HG03175 (cell line): ENCODE measurements at regions not wholly inside any gene's neighbourhood (a gene's known extent, or its start where the extent isn't known, plus 50 kb on each side); places are given as distances from the start of the nearest gene placed in this dataset.

Source experiments
- ATAC-seq: cut with Tn5 transposase; IDR thresholded peaks from one replicate; pipeline ENCODE4 v1.9.1; 2021; ENCODE audit warnings: mild to moderate bottlenecking, moderate library complexity; ENCODE audit not compliant: unreplicated experiment

- no peak for ATAC-seq
These were observed 304.1 kb downstream of the MCTP2 start for GRCh38 chr15:94535298-94536048.

- no peak for ATAC-seq
These were observed 305.2 kb downstream of the MCTP2 start for GRCh38 chr15:94536549-94536948.

- ATAC-seq: no peak
These were observed 306.9 kb downstream of the MCTP2 start for GRCh38 chr15:94538280-94538679.

DNA sequence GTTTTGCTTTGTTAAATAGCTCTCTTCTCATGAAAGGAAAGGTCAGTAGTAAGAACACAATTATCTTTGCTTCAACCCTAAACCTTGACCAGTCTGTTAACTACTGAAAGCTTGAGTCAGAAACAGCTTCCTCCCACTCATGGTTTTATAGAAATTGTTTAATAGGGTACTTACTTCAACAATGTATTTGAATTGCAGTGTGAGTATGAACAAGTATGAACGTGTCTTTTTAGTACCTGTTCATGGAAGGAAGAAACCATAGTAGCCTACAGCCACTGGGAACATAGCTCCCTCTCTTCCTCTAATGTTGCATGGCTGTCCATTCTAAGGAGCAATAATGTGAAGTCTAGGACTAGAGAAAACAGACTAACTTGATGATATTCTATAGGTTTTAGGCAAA is 311.0 kb downstream of the MCTP2 start:
- ATAC-seq: no peak

GRCh38 chr15:94546808-94547207 is 315.4 kb downstream of the MCTP2 start:
- ATAC-seq: no peak

DNA sequence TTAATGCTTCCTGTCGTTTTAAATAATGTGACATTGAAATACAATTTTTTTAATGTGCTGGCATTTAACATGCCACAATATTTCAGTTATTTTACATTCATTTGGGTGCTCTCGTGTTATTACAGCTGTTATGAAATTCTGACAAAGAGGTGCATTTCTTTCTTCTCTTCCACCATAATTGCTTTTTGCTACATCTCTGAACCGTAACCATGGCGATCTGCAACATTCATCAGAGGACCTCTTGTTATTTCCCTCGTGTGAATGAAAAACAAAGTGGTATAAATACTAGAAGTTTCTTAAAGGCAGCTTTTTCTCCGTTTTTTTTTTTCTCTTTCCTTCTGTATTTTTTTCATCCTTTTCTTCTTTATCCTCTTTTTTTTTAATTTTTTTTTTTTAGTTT is 316.4 kb downstream of the MCTP2 start:
- ATAC-seq: no peak

DNA sequence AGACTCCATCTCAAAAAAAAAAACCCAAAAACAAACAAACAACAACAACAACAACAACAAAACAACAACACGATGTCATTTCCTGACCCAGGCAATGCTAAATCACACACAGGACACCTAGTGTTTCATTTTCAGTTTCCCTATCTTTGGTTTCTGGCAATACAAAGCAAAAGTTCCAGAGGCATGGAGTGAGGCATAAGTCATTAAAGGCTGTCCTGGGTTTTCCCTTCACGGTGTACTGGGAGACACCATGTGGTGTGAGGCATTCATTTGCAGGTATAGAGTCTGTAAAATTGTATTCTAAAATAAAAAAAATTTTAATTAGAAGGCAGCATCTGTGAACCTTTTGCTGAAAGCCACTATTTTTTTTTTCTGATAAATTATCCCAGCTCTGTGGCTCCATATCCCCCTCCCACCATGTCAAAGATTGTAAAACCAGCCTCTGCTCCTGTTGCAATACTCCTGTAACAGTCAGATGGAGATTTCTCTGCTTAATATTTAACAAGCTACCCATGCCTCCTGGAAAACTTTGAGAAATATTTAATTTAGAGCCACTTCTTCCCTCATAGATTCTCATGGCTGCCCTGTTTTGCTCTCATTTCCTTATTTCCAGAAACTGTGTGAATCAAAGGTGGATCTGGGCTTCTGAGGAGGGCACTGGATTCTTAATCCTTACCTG is 324.6 kb downstream of the MCTP2 start:
- no peak for ATAC-seq

- no peak for ATAC-seq
These were observed 329.8 kb downstream of the MCTP2 start for GRCh38 chr15:94561036-94561689.

DNA sequence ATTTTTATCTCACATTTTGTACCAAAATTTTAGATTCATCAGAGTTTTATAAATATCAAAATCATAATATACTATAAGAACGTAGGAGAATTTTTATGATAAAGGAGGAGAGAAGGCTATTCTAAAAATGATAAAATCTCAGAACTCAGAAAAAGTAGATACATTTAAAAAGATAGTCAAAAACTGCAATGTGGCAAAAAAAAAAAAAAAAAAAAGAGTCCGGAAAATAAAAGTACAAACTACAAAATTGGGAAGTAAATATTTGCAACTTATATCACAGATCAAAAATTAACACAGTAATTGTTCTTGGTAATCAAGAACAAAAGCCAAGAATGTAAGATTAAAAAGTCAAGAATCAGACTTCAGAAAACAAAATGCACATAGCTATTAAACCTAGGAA is 332.1 kb downstream of the MCTP2 start:
- no peak for ATAC-seq

- peak; percentile 78 for ATAC-seq
These were observed 345.6 kb downstream of the MCTP2 start for GRCh38 chr15:94576889-94577533.

- no peak for ATAC-seq
These were observed 347.9 kb downstream of the MCTP2 start for GRCh38 chr15:94579286-94579685.

GRCh38 chr15:94580211-94580885 is 349.0 kb downstream of the MCTP2 start:
- no peak for ATAC-seq

DNA sequence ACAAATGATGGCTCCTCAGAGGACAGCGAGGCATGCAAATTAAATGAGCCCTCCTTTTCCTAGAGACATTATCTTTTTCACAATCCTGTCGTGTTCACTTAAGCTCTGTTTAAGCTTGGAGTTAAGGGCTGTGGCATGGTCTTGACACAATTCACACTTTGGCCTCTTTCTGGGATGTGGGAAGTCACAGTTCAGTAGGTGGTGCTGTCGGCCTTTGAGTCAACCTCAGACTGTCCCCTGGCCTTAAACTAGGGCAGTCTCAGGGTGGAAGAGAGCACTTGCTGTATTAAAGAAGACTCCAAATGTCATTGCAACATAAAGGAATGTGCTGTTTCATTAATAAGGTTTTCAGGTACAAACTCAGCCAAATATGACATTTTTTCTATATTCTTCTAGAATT is 351.0 kb downstream of the MCTP2 start:
- ATAC-seq: peak; percentile 53

DNA sequence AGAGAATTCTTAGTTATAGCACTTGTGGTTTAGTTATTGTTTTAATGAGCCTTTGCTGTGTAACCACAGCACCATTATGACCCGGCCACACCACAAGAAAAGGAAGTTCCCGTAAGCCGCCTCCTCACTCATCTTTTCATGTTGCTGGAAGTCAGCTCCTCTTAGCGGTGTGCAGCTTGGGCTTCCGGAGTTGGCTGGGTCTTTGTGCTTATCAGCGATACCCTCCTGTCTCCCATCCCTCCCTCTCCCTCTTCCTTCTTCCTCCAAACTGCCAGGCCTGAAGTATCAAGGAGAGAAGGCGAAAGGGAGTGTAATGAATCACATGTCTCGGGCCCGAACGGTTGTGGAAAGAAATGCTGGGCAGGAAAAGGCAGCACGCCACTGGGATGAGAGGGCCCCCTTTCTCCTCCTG is 353.5 kb downstream of the MCTP2 start:
- ATAC-seq: peak; percentile 70

DNA sequence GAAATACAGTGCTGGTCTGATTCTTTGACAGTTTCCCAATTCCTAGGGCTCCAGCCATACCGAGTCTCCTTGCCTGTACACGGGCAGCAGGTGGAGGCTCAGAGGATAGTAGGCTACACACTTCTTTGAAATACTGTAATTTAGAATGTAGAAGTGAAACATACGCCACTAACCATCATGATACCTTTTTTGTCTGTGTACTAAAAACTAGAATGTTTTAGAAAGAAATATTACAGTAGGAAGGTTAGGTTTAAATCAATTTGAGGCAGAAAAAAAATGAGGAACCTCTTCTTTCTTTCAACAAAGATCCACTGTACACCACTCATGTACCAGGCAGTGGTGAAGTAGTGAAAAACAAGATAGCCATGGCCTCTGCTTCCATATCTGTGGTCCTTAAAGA is 354.7 kb downstream of the MCTP2 start:
- ATAC-seq: peak; percentile 37

DNA sequence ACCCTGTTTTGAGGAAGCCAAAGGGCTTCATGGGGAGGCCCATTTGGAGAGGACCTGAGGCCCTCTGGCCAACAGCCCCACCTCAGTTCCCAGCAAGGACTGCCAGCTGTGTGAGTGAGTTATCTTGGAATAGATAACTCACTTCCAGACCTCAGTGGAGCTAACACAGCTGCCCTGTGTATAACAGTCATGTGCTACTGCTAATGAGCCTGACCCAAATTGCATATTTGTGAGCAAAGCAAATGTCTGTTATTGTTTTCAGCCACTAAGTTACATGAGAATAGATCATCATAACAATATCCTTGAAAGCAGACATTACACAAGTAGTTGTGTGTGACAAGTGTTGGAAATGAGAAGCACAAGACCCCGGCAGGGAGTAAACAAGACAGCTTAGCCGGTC is 355.8 kb downstream of the MCTP2 start:
- ATAC-seq: no peak

DNA sequence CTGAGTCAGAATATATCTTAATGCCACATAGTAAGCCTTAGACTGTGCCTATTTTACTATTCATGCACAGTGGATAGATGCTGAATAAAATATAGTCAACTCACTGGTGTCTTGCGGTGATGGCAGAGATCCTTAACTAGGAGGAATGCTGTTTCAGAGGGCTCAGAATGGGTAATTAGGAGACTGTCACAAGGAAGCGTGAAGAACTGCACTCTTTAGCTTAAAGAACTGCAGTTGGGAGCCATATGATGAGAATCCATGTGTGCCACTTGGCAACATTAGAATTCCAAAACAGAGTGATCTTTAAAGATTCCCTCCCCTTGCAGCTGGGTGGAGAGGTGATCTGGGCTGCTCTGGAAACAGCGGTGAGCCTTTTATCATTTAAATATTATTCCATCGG is 357.6 kb downstream of the MCTP2 start:
- ATAC-seq: no peak

- ATAC-seq: no peak
These were observed 361.1 kb downstream of the MCTP2 start for GRCh38 chr15:94592495-94592894.

DNA sequence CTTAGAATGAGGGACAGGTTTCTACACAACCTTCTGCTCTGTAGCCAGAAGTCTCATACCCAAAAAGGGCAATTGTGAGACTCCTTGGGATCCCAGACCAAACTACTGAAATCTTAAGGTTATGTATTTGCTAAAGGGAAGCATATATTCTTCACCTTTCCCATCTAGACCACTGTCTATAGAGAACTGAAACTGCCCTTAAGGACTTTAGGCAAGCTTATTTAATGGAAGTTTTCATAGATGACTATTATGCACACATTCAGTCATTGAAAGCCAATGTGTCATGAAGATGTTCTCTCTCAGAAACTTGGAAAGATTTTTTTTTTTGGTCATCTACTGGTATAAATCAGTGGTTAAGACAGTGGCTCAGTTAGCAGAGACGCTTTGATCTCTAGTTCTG is 365.3 kb downstream of the MCTP2 start:
- no peak for ATAC-seq

DNA sequence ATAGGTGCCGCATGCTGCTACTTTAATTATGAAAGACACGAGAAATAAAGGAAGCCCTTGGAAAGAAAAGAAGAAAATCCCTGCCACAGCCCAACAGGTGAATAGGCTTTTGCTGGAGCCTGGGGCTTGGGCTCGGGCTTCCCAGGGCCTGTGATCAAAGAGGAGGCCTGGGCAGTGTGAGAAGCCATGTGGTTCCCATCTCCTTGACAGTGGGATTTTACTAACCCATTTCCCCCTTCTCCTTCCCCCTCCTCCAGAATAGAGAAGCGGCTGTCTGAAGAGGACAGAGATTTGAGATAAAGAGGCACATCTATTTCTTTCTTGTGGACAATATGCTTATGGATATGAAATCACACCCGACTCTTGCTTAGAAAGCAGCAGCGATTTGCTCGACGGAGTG is 369.1 kb downstream of the MCTP2 start:
- no peak for ATAC-seq
